ENCODE measurements at regions not wholly inside any gene's neighbourhood (a gene's known extent, or its start where the extent isn't known, plus 50 kb on each side); places are given as distances from the start of the nearest gene placed in this dataset.

DNA sequence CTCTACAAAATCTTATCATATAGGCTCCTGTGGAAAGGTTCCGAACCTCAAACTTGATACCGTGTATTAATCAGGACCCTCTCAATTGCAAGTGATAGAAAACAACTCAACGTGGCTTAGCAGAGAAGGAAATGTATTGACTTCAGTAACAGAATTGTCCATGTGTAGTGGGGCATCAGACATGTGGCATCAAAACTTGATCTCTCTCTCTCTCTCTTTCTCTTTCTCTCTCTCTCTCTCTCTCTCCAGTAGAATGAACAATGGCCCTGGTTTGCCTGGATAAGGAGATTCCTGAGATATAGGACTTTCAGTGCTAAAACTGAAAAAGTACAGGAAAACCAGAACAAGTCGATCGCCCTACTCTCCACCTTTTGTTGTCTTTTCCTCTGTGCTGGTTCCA lies 168.2 kb downstream of the DRD1 start:
- Histone ChIP-seq H3K4me1 (ENCODE audit: insufficient read depth) (no peaks in the 10 kb centered on the region), H3K36me3 (ENCODE audit: low read depth) (no peaks in the 10 kb centered on the region), H3K79me2 (ENCODE audit: insufficient read depth) (no peaks in the 10 kb centered on the region), H3K4me3 (no peak overlapping the region), H3F3A (ENCODE audit: insufficient read depth) (no peaks in the 10 kb centered on the region), H3K27me3 (replicated peaks; ENCODE audit: insufficient read depth) (no peaks in the 10 kb centered on the region), H3K9me2 (ENCODE audit: insufficient read depth) (no peaks in the 10 kb centered on the region), H3K9ac (no peak overlapping the region), H2AFZ (no peak overlapping the region), H3K4me2 (ENCODE audit: unreplicated experiment) (no peak overlapping the region), H4K20me1 (ENCODE audit: insufficient read depth) (no peaks in the 10 kb centered on the region), H3K9me3 (ENCODE audit: low read depth) (no peaks in the 10 kb centered on the region), H3K27ac (no peak overlapping the region)
- in situ Hi-C loops (cut with MboI): no loop called here
- 30 to 40% methylated on average over 5 of the region's 5 CpGs for WGBS, 2 experiments (ENCODE audit: low coverage in 1 of 2, low lambda C conversion rate in 2 of 2, missing lambda C conversion rate in 2 of 2)
- no peak for TF ChIP-seq EZH2 (IDR thresholded peaks at IDR 0.05; ENCODE audit: insufficient read depth, poor library complexity, severe bottlenecking)
- no peak for DNase-seq

DNA sequence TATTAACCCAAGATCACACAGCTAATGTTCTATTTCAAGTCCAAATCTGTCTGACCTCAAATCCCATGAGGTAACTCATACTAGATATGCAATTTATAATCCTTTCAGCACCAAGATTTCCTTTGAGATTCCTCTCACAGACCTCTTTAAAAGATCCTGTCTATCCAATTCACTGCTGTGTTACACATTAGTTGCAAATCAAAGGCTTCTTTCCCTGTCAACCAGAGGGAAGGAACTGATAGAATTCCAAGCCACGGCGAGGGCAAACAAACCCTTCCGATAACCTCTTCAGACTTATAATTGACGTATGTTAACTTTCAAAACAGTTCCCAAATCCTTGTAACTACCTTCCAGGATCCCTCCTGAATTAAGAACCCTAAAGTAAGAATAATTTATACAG lies 168.9 kb downstream of the DRD1 start:
- H3K4me1 ChIP-seq (ENCODE audit: insufficient read depth): no peaks in the 10 kb centered on the region
- no peaks in the 10 kb centered on the region for H3F3A ChIP-seq (ENCODE audit: insufficient read depth)
- DNase-seq: no peak
- H3K4me3 ChIP-seq: no peak overlapping the region
- H3K9me3 ChIP-seq (ENCODE audit: low read depth): no peaks in the 10 kb centered on the region
- H3K27me3 ChIP-seq (replicated peaks; ENCODE audit: insufficient read depth): no peaks in the 10 kb centered on the region
- no peak overlapping the region for H3K4me2 ChIP-seq (ENCODE audit: unreplicated experiment)
- no peaks in the 10 kb centered on the region for H4K20me1 ChIP-seq (ENCODE audit: insufficient read depth)
- H3K9me2 ChIP-seq (ENCODE audit: insufficient read depth): no peaks in the 10 kb centered on the region
- H3K27ac ChIP-seq: no peak overlapping the region
- H3K79me2 ChIP-seq (ENCODE audit: insufficient read depth): no peaks in the 10 kb centered on the region
- H3K36me3 ChIP-seq (ENCODE audit: low read depth): no peaks in the 10 kb centered on the region
- H3K9ac ChIP-seq: no peak overlapping the region
- in situ Hi-C loops (cut with MboI): no loop called here
- 29 to 38% methylated on average over 4 of the region's 4 CpGs for WGBS, 2 experiments (ENCODE audit: low coverage in 1 of 2, low lambda C conversion rate in 2 of 2, missing lambda C conversion rate in 2 of 2)
- H2AFZ ChIP-seq: no peak overlapping the region
- TF ChIP-seq EZH2 (IDR thresholded peaks at IDR 0.05; ENCODE audit: insufficient read depth, poor library complexity, severe bottlenecking) (no peak), EZH2phosphoT487 (IDR thresholded peaks at IDR 0.05; ENCODE audit: insufficient read depth, low read depth) (no peak)

DNA sequence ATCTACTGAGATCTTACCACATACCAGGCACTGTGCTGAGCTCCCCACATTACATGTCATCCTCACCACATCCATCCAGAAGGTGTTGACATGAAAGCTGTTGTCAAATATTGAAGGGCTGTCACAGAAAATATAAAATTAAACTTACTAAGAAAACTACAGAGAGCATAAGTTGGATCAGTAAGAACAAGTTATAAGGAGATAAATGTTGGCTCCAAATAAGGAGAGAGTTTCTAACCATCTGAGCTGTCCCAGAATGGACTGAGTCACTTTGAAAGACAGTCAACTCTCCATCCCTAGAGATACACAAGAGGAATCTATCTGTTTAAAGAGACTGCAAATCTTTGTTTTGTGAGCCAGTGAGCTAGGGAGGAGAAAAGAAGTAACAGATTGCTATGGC lies 169.8 kb downstream of the DRD1 start:
- TF ChIP-seq EZH2phosphoT487 (IDR thresholded peaks at IDR 0.05; ENCODE audit: insufficient read depth, low read depth): no peak
- no peak for TF ChIP-seq EZH2 (IDR thresholded peaks at IDR 0.05; ENCODE audit: insufficient read depth, poor library complexity, severe bottlenecking)
- H3K9ac ChIP-seq: no peak overlapping the region
- H3F3A ChIP-seq (ENCODE audit: insufficient read depth): no peaks in the 10 kb centered on the region
- no peak overlapping the region for H3K27ac ChIP-seq
- in situ Hi-C loops (cut with MboI): no loop called here
- DNase-seq: no peak
- H3K79me2 ChIP-seq (ENCODE audit: insufficient read depth): no peaks in the 10 kb centered on the region
- H3K4me3 ChIP-seq: no peak overlapping the region
- H3K27me3 ChIP-seq (replicated peaks; ENCODE audit: insufficient read depth): no peaks in the 10 kb centered on the region
- no peaks in the 10 kb centered on the region for H3K36me3 ChIP-seq (ENCODE audit: low read depth)
- no peaks in the 10 kb centered on the region for H3K9me2 ChIP-seq (ENCODE audit: insufficient read depth)
- no peak overlapping the region for H2AFZ ChIP-seq
- H3K4me1 ChIP-seq (ENCODE audit: insufficient read depth): no peaks in the 10 kb centered on the region
- H3K9me3 ChIP-seq (ENCODE audit: low read depth): no peaks in the 10 kb centered on the region
- no peak overlapping the region for H3K4me2 ChIP-seq (ENCODE audit: unreplicated experiment)
- no peaks in the 10 kb centered on the region for H4K20me1 ChIP-seq (ENCODE audit: insufficient read depth)

DNA sequence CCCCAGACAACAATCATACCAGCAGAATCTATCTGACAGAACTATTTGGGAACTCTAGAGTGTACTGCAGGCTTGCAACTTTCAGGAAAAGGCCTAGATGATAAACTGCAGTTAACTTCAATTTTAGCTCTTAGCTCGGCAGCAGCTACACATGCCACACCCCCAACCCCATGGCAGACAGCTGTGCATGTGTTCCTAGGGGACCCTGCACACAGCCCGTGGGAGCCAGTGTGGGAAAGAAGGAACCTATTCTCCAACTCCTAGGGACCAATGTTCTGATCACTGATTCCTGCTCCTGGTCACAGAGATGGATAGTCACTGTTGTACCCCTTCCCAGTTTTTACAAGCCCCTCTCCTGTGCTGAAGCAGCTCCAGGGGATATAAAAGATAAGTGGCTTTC lies 179.6 kb downstream of the DRD1 start:
- no peaks in the 10 kb centered on the region for H3K9me2 ChIP-seq (ENCODE audit: insufficient read depth)
- no peak overlapping the region for H3K4me3 ChIP-seq
- H4K20me1 ChIP-seq (ENCODE audit: insufficient read depth): no peaks in the 10 kb centered on the region
- H2AFZ ChIP-seq: no peak overlapping the region
- H3K27me3 ChIP-seq (replicated peaks; ENCODE audit: insufficient read depth): no peaks in the 10 kb centered on the region
- H3K4me2 ChIP-seq (ENCODE audit: unreplicated experiment): no peak overlapping the region
- in situ Hi-C loops (cut with MboI): no loop called here
- H3K4me1 ChIP-seq (ENCODE audit: insufficient read depth): no peaks in the 10 kb centered on the region
- H3F3A ChIP-seq (ENCODE audit: insufficient read depth): no peaks in the 10 kb centered on the region
- no peaks in the 10 kb centered on the region for H3K9me3 ChIP-seq (ENCODE audit: low read depth)
- H3K9ac ChIP-seq: no peak overlapping the region
- H3K79me2 ChIP-seq (ENCODE audit: insufficient read depth): no peaks in the 10 kb centered on the region
- no peak overlapping the region for H3K27ac ChIP-seq
- DNase-seq: no peak
- 0% methylated on average over 2 of the region's 2 CpGs for WGBS, 2 experiments (ENCODE audit: low coverage in 1 of 2, low lambda C conversion rate in 2 of 2, missing lambda C conversion rate in 2 of 2)
- no peak for TF ChIP-seq EZH2 (IDR thresholded peaks at IDR 0.05; ENCODE audit: insufficient read depth, poor library complexity, severe bottlenecking)
- TF ChIP-seq EZH2phosphoT487 (IDR thresholded peaks at IDR 0.05; ENCODE audit: insufficient read depth, low read depth): no peak
- no peaks in the 10 kb centered on the region for H3K36me3 ChIP-seq (ENCODE audit: low read depth)

DNA sequence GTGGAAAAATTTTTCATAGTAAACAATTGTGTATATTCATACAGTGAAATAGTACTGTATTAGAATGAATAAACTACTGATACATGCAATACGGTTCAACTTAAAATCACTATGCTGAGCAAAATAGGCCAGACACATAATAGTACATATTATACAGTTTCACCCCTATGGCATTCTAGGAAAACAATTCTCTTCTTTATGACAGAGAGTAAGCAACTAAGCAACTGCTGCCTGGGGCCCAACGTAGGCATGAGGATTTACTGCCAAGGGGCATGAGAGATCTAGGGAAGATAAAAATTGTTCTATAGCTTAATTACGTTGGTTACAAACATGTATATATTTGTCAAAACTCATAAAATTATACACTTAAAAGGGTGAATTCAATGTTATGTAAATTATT lies 180.2 kb downstream of the DRD1 start:
- Histone ChIP-seq H3K4me2 (ENCODE audit: unreplicated experiment) (no peak overlapping the region), H3K4me3 (no peak overlapping the region), H3K4me1 (ENCODE audit: insufficient read depth) (no peaks in the 10 kb centered on the region), H4K20me1 (ENCODE audit: insufficient read depth) (no peaks in the 10 kb centered on the region), H3K9ac (no peak overlapping the region), H3K27me3 (replicated peaks; ENCODE audit: insufficient read depth) (no peaks in the 10 kb centered on the region), H3F3A (ENCODE audit: insufficient read depth) (no peaks in the 10 kb centered on the region), H3K27ac (no peak overlapping the region), H3K79me2 (ENCODE audit: insufficient read depth) (no peaks in the 10 kb centered on the region), H3K36me3 (ENCODE audit: low read depth) (no peaks in the 10 kb centered on the region), H2AFZ (no peak overlapping the region), H3K9me3 (ENCODE audit: low read depth) (no peaks in the 10 kb centered on the region), H3K9me2 (ENCODE audit: insufficient read depth) (no peaks in the 10 kb centered on the region)
- in situ Hi-C loops (cut with MboI): no loop called here
- no peak for DNase-seq
- no peak for TF ChIP-seq EZH2phosphoT487 (IDR thresholded peaks at IDR 0.05; ENCODE audit: insufficient read depth, low read depth)
- TF ChIP-seq EZH2 (IDR thresholded peaks at IDR 0.05; ENCODE audit: insufficient read depth, poor library complexity, severe bottlenecking): no peak
- 22 to 34% methylated on average over 3 of the region's 3 CpGs for WGBS, 2 experiments (ENCODE audit: low coverage in 1 of 2, low lambda C conversion rate in 2 of 2, missing lambda C conversion rate in 2 of 2)
